ENCODE measurements at regions not wholly inside any gene's neighbourhood (a gene's known extent, or its start where the extent isn't known, plus 50 kb on each side); places are given as distances from the start of the nearest gene placed in this dataset.

- no peak overlapping the region for H3K4me3 ChIP-seq (ENCODE audit: extremely low read depth, insufficient read depth, low read length, poor library complexity, severe bottlenecking)
- peaks cover 33% of the 10 kb centered on the region for H3K4me1 ChIP-seq (ENCODE audit: control insufficient read depth, insufficient read depth, low read length, poor library complexity, severe bottlenecking)
- H3K9me3 ChIP-seq (ENCODE audit: control insufficient read depth, low read length) = no peaks in the 10 kb centered on the region
- no peaks in the 10 kb centered on the region for H3K36me3 ChIP-seq (ENCODE audit: control insufficient read depth, insufficient read depth, low read length)
- peak overlapping the region; percentile 89 for H3K27ac ChIP-seq (ENCODE audit: low read depth, low read length, severe bottlenecking)
- WGBS, 2 experiments (ENCODE audit: insufficient coverage in 2 of 2) = no CpG with 5 or more reads among the region's 4 CpGs
Measured at GRCh38 chr11:103530257-103530656, 421.0 kb downstream of the DYNC2H1 start.

- peak overlapping the region; percentile 81 for H3K27ac ChIP-seq (ENCODE audit: low read depth, low read length, severe bottlenecking)
- H3K36me3 ChIP-seq (ENCODE audit: control insufficient read depth, insufficient read depth, low read length) = no peaks in the 10 kb centered on the region
- no peaks in the 10 kb centered on the region for H3K9me3 ChIP-seq (ENCODE audit: control insufficient read depth, low read length)
- 100% methylated on average over 1 to 2 of the region's 3 CpGs for WGBS, 2 experiments (ENCODE audit: insufficient coverage in 2 of 2)
- no peak overlapping the region for H3K4me3 ChIP-seq (ENCODE audit: extremely low read depth, insufficient read depth, low read length, poor library complexity, severe bottlenecking)
- peaks cover 33% of the 10 kb centered on the region for H3K4me1 ChIP-seq (ENCODE audit: control insufficient read depth, insufficient read depth, low read length, poor library complexity, severe bottlenecking)
Measured at GRCh38 chr11:103532133-103532788, 423.0 kb downstream of the DYNC2H1 start.

GRCh38 chr11:103534191-103534590 lies 425.0 kb downstream of the DYNC2H1 start:
- peaks cover 19% of the 10 kb centered on the region for H3K4me1 ChIP-seq (ENCODE audit: control insufficient read depth, insufficient read depth, low read length, poor library complexity, severe bottlenecking)
- H3K27ac ChIP-seq (ENCODE audit: low read depth, low read length, severe bottlenecking) = no peak overlapping the region
- no peaks in the 10 kb centered on the region for H3K9me3 ChIP-seq (ENCODE audit: control insufficient read depth, low read length)
- H3K36me3 ChIP-seq (ENCODE audit: control insufficient read depth, insufficient read depth, low read length) = no peaks in the 10 kb centered on the region
- no peak overlapping the region for H3K4me3 ChIP-seq (ENCODE audit: extremely low read depth, insufficient read depth, low read length, poor library complexity, severe bottlenecking)

- Histone ChIP-seq H3K4me1 (ENCODE audit: control insufficient read depth, insufficient read depth, low read length, poor library complexity, severe bottlenecking) (peaks cover 13% of the 10 kb centered on the region), H3K9me3 (ENCODE audit: control insufficient read depth, low read length) (no peaks in the 10 kb centered on the region), H3K27ac (ENCODE audit: low read depth, low read length, severe bottlenecking) (no peak overlapping the region), H3K4me3 (ENCODE audit: extremely low read depth, insufficient read depth, low read length, poor library complexity, severe bottlenecking) (no peak overlapping the region), H3K36me3 (ENCODE audit: control insufficient read depth, insufficient read depth, low read length) (no peaks in the 10 kb centered on the region)
- WGBS, 2 experiments (ENCODE audit: insufficient coverage in 2 of 2) = no CpG with 5 or more reads among the region's 2 CpGs
Measured at GRCh38 chr11:103534959-103535358, 425.7 kb downstream of the DYNC2H1 start.

- WGBS, 2 experiments (ENCODE audit: insufficient coverage in 2 of 2) = 93 to 94% methylated on average over 10 of the region's 10 CpGs
- Histone ChIP-seq H3K36me3 (ENCODE audit: control insufficient read depth, insufficient read depth, low read length) (no peaks in the 10 kb centered on the region), H3K4me3 (ENCODE audit: extremely low read depth, insufficient read depth, low read length, poor library complexity, severe bottlenecking) (no peak overlapping the region)
Measured at GRCh38 chr11:103536335-103536722, 427.1 kb downstream of the DYNC2H1 start.

GRCh38 chr11:103537904-103538502 lies 428.8 kb downstream of the DYNC2H1 start:
- Histone ChIP-seq H3K4me1 (ENCODE audit: control insufficient read depth, insufficient read depth, low read length, poor library complexity, severe bottlenecking) (no peaks in the 10 kb centered on the region), H3K9me3 (ENCODE audit: control insufficient read depth, low read length) (peaks cover 17% of the 10 kb centered on the region), H3K4me3 (ENCODE audit: extremely low read depth, insufficient read depth, low read length, poor library complexity, severe bottlenecking) (no peak overlapping the region), H3K27ac (ENCODE audit: low read depth, low read length, severe bottlenecking) (no peak overlapping the region), H3K36me3 (ENCODE audit: control insufficient read depth, insufficient read depth, low read length) (no peaks in the 10 kb centered on the region)

More at GRCh38 chr11:103536335-103536722, 427.1 kb downstream of the DYNC2H1 start:
- Histone ChIP-seq H3K9me3 (ENCODE audit: control insufficient read depth, low read length) (peaks cover 7% of the 10 kb centered on the region), H3K4me1 (ENCODE audit: control insufficient read depth, insufficient read depth, low read length, poor library complexity, severe bottlenecking) (peaks cover 8% of the 10 kb centered on the region), H3K27ac (ENCODE audit: low read depth, low read length, severe bottlenecking) (no peak overlapping the region)

- Histone ChIP-seq H3K4me1 (ENCODE audit: control insufficient read depth, insufficient read depth, low read length, poor library complexity, severe bottlenecking) (no peaks in the 10 kb centered on the region), H3K27ac (ENCODE audit: low read depth, low read length, severe bottlenecking) (no peak overlapping the region), H3K4me3 (ENCODE audit: extremely low read depth, insufficient read depth, low read length, poor library complexity, severe bottlenecking) (no peak overlapping the region), H3K9me3 (ENCODE audit: control insufficient read depth, low read length) (peaks cover 17% of the 10 kb centered on the region), H3K36me3 (ENCODE audit: control insufficient read depth, insufficient read depth, low read length) (no peaks in the 10 kb centered on the region)
Measured at GRCh38 chr11:103539166-103539565, 429.9 kb downstream of the DYNC2H1 start.

- no peaks in the 10 kb centered on the region for H3K36me3 ChIP-seq (ENCODE audit: control insufficient read depth, insufficient read depth, low read length)
- 100% methylated on average over 1 of the region's 4 CpGs; no CpG with 5 or more reads in 1 of the 2 experiments for WGBS, 2 experiments (ENCODE audit: insufficient coverage in 2 of 2)
- no peak overlapping the region for H3K4me3 ChIP-seq (ENCODE audit: extremely low read depth, insufficient read depth, low read length, poor library complexity, severe bottlenecking)
- peaks cover 17% of the 10 kb centered on the region for H3K9me3 ChIP-seq (ENCODE audit: control insufficient read depth, low read length)
- H3K4me1 ChIP-seq (ENCODE audit: control insufficient read depth, insufficient read depth, low read length, poor library complexity, severe bottlenecking) = no peaks in the 10 kb centered on the region
- no peak overlapping the region for H3K27ac ChIP-seq (ENCODE audit: low read depth, low read length, severe bottlenecking)
Measured at GRCh38 chr11:103541186-103541795, 432.1 kb downstream of the DYNC2H1 start.

GRCh38 chr11:103542851-103543250 lies 433.6 kb downstream of the DYNC2H1 start:
- H3K4me3 ChIP-seq (ENCODE audit: extremely low read depth, insufficient read depth, low read length, poor library complexity, severe bottlenecking) = no peak overlapping the region
- 79 to 90% methylated on average over 3 of the region's 3 CpGs for WGBS, 2 experiments (ENCODE audit: insufficient coverage in 2 of 2)
- no peaks in the 10 kb centered on the region for H3K4me1 ChIP-seq (ENCODE audit: control insufficient read depth, insufficient read depth, low read length, poor library complexity, severe bottlenecking)
- no peaks in the 10 kb centered on the region for H3K36me3 ChIP-seq (ENCODE audit: control insufficient read depth, insufficient read depth, low read length)
- no peak overlapping the region for H3K27ac ChIP-seq (ENCODE audit: low read depth, low read length, severe bottlenecking)
- H3K9me3 ChIP-seq (ENCODE audit: control insufficient read depth, low read length) = peaks cover 17% of the 10 kb centered on the region

- 92 to 95% methylated on average over 5 of the region's 5 CpGs for WGBS, 2 experiments (ENCODE audit: insufficient coverage in 2 of 2)
- no peak overlapping the region for H3K27ac ChIP-seq (ENCODE audit: low read depth, low read length, severe bottlenecking)
- no peaks in the 10 kb centered on the region for H3K36me3 ChIP-seq (ENCODE audit: control insufficient read depth, insufficient read depth, low read length)
- H3K4me3 ChIP-seq (ENCODE audit: extremely low read depth, insufficient read depth, low read length, poor library complexity, severe bottlenecking) = no peak overlapping the region
- no peaks in the 10 kb centered on the region for H3K4me1 ChIP-seq (ENCODE audit: control insufficient read depth, insufficient read depth, low read length, poor library complexity, severe bottlenecking)
- peaks cover 17% of the 10 kb centered on the region for H3K9me3 ChIP-seq (ENCODE audit: control insufficient read depth, low read length)
Measured at GRCh38 chr11:103543456-103543855, 434.2 kb downstream of the DYNC2H1 start.

- H3K9me3 ChIP-seq (ENCODE audit: control insufficient read depth, low read length) = peaks cover 17% of the 10 kb centered on the region
- H3K36me3 ChIP-seq (ENCODE audit: control insufficient read depth, insufficient read depth, low read length) = no peaks in the 10 kb centered on the region
- H3K4me1 ChIP-seq (ENCODE audit: control insufficient read depth, insufficient read depth, low read length, poor library complexity, severe bottlenecking) = no peaks in the 10 kb centered on the region
- H3K27ac ChIP-seq (ENCODE audit: low read depth, low read length, severe bottlenecking) = no peak overlapping the region
- 85 to 99% methylated on average over 5 to 8 of the region's 8 CpGs for WGBS, 2 experiments (ENCODE audit: insufficient coverage in 2 of 2)
- H3K4me3 ChIP-seq (ENCODE audit: extremely low read depth, insufficient read depth, low read length, poor library complexity, severe bottlenecking) = no peak overlapping the region
Measured at GRCh38 chr11:103544874-103545273, 435.6 kb downstream of the DYNC2H1 start.

All from mesodermal cell (in vitro differentiated cells).